ENCODE measurements at regions not wholly inside any gene's neighbourhood (a gene's known extent, or its start where the extent isn't known, plus 50 kb on each side); places are given as distances from the start of the nearest gene placed in this dataset.

- peaks cover 6 to 8% of the 10 kb centered on the region in 2 donors for H3K9me3 ChIP-seq (replicated peaks in 1 of 2; ENCODE audit: control insufficient read depth in 2 of 2, insufficient read depth in 1 of 2, low read depth in 1 of 2, low read length in 2 of 2)
- no peak overlapping the region for H3K4ac ChIP-seq (ENCODE audit: low read length)
- H3K27me3 ChIP-seq (ENCODE audit: control insufficient read depth in 3 of 3, insufficient read depth in 3 of 3, low read depth in 1 of 3, low read length in 3 of 3): peaks cover 0 to 17% (median 0%) of the 10 kb centered on the region in 3 experiments
- no peaks in the 10 kb centered on the region for H3K36me3 ChIP-seq (replicated peaks in 1 of 2; ENCODE audit: control insufficient read depth in 2 of 2, insufficient read depth in 2 of 2, low read length in 2 of 2)
- no peak overlapping the region for H3K9ac ChIP-seq (ENCODE audit: low read depth, low read length, poor library complexity)
- no peak overlapping the region for H2AFZ ChIP-seq (ENCODE audit: low read length)
- peak overlapping the region; percentile 78 for H3K18ac ChIP-seq (ENCODE audit: low read length)
- H4K91ac ChIP-seq (ENCODE audit: low read depth, low read length, poor library complexity): no peak overlapping the region
- H3K4me3 ChIP-seq (ENCODE audit: low read length in 2 of 2): peak overlapping the region in 1 of 2 donors; percentile 21
- no peak overlapping the region for H2BK12ac ChIP-seq (ENCODE audit: low read length)
- WGBS, 2 donors (ENCODE audit: extremely low coverage in 2 of 2, insufficient read length in 2 of 2, insufficient replicate concordance in 1 of 2): no CpG with 5 or more reads among the region's 8 CpGs
- no peak overlapping the region for H3K27ac ChIP-seq (replicated peaks; ENCODE audit: low read length)
- no peak overlapping the region for H2BK5ac ChIP-seq (ENCODE audit: low read length)
- H2AK5ac ChIP-seq (ENCODE audit: low read depth, low read length): peak overlapping the region; percentile 71
- H3K4me2 ChIP-seq (ENCODE audit: insufficient read depth, low read length, poor library complexity, severe bottlenecking): no peak overlapping the region
- H3K79me1 ChIP-seq (ENCODE audit: low read depth, low read length): no peaks in the 10 kb centered on the region
- H3K4me1 ChIP-seq (ENCODE audit: control insufficient read depth in 2 of 2, insufficient read depth in 1 of 2, low read depth in 1 of 2, low read length in 2 of 2): peaks cover 0 to 12% of the 10 kb centered on the region in 2 donors
- no peak overlapping the region for H2BK120ac ChIP-seq (ENCODE audit: low read depth, low read length)
- H4K8ac ChIP-seq (ENCODE audit: low read depth, low read length): no peak overlapping the region
- no peak overlapping the region for H3K14ac ChIP-seq (ENCODE audit: low read length)
- no peak overlapping the region for H3K23ac ChIP-seq (ENCODE audit: low read depth, low read length, poor library complexity)
- no peak overlapping the region for H2BK15ac ChIP-seq (ENCODE audit: low read length)
- no peak for DNase-seq (ENCODE audit: low spot score)
These were observed 75.6 kb upstream of the MSX1 start for GRCh38 chr4:4783847-4784246.

DNA sequence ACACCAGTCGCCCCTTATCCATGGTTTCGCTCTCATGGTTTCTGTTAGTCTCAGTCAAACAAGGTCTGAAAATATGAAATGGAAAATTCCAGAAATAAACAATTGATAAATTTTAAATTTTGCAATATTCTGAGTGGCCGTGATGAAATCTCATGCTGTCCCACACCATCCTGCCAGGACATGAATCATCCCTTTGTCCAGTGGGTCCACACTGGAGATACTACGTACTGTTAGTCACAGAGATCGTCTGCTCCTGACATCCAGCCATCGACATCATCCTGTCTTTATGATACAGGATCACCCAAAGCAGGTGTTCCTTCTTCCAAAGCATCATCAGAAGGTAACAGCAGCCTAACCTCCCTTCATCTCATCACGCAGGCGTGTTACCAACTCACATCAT lies 76.5 kb upstream of the MSX1 start:
- no peak overlapping the region for H4K91ac ChIP-seq (ENCODE audit: low read depth, low read length, poor library complexity)
- H3K9me3 ChIP-seq (replicated peaks in 1 of 2; ENCODE audit: control insufficient read depth in 2 of 2, insufficient read depth in 1 of 2, low read depth in 1 of 2, low read length in 2 of 2): peaks cover 3 to 4% of the 10 kb centered on the region in 2 donors
- H3K27me3 ChIP-seq (ENCODE audit: control insufficient read depth in 3 of 3, insufficient read depth in 3 of 3, low read depth in 1 of 3, low read length in 3 of 3): peaks cover 0 to 17% (median 0%) of the 10 kb centered on the region in 3 experiments
- no peak overlapping the region for H2AK5ac ChIP-seq (ENCODE audit: low read depth, low read length)
- no peak overlapping the region for H2BK5ac ChIP-seq (ENCODE audit: low read length)
- H2AFZ ChIP-seq (ENCODE audit: low read length): no peak overlapping the region
- no peak overlapping the region for H2BK120ac ChIP-seq (ENCODE audit: low read depth, low read length)
- H3K9ac ChIP-seq (ENCODE audit: low read depth, low read length, poor library complexity): no peak overlapping the region
- DNase-seq (ENCODE audit: low spot score): no peak
- no peak overlapping the region for H3K18ac ChIP-seq (ENCODE audit: low read length)
- H3K23ac ChIP-seq (ENCODE audit: low read depth, low read length, poor library complexity): no peak overlapping the region
- no peak overlapping the region for H3K14ac ChIP-seq (ENCODE audit: low read length)
- no peak overlapping the region for H4K8ac ChIP-seq (ENCODE audit: low read depth, low read length)
- no peaks in the 10 kb centered on the region for H3K79me1 ChIP-seq (ENCODE audit: low read depth, low read length)
- H3K4me1 ChIP-seq (ENCODE audit: control insufficient read depth in 2 of 2, insufficient read depth in 1 of 2, low read depth in 1 of 2, low read length in 2 of 2): peaks cover 0 to 12% of the 10 kb centered on the region in 2 donors
- H3K4ac ChIP-seq (ENCODE audit: low read length): no peak overlapping the region
- no peak overlapping the region for H2BK12ac ChIP-seq (ENCODE audit: low read length)
- no peak overlapping the region for H3K4me2 ChIP-seq (ENCODE audit: insufficient read depth, low read length, poor library complexity, severe bottlenecking)
- H3K4me3 ChIP-seq (ENCODE audit: low read length in 2 of 2): no peak overlapping the region
- H3K27ac ChIP-seq (replicated peaks; ENCODE audit: low read length): no peak overlapping the region
- no peaks in the 10 kb centered on the region for H3K36me3 ChIP-seq (replicated peaks in 1 of 2; ENCODE audit: control insufficient read depth in 2 of 2, insufficient read depth in 2 of 2, low read length in 2 of 2)
- no CpG with 5 or more reads among the region's 8 CpGs for WGBS, 2 donors (ENCODE audit: extremely low coverage in 2 of 2, insufficient read length in 2 of 2, insufficient replicate concordance in 1 of 2)
- H2BK15ac ChIP-seq (ENCODE audit: low read length): no peak overlapping the region

DNA sequence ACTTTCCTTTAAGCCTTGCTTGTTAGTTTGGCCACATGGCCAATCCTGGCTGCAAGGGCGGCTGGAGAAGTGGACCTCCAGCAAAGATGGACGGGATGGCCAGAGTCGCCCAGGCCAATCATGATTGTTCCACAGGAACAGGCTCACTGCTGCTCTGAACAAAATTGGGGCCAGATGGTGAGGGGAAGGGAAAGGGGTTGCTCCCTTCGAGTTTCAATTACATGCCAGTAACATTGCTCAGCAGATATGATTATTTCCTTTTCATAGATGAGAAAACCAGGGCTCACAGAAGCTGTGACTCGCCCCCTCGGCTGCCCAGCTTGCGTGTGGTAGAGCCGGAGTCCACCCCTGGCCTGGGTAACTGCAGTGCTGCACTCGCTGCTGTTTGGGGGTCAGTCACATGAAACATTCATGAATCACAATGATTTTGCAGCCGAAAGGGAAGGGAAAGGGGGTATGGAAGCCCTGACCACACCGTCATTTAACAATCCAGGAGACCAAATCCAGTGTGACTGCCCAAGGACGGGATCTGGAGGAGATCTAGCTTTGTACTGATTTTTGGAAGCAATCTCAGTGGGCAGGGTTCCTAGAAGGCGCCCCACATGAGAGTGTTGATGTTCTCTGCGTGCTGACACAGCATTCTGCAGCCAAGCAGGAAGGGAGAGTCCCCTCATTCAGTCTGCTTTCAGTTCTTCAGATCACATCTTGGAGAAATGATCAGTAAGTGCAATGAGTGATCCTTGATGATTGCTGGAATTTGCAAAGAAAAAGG lies 77.3 kb upstream of the MSX1 start:
- H3K27me3 ChIP-seq (ENCODE audit: control insufficient read depth in 3 of 3, insufficient read depth in 3 of 3, low read depth in 1 of 3, low read length in 3 of 3): peaks cover 0 to 17% (median 0%) of the 10 kb centered on the region in 3 experiments

DNA sequence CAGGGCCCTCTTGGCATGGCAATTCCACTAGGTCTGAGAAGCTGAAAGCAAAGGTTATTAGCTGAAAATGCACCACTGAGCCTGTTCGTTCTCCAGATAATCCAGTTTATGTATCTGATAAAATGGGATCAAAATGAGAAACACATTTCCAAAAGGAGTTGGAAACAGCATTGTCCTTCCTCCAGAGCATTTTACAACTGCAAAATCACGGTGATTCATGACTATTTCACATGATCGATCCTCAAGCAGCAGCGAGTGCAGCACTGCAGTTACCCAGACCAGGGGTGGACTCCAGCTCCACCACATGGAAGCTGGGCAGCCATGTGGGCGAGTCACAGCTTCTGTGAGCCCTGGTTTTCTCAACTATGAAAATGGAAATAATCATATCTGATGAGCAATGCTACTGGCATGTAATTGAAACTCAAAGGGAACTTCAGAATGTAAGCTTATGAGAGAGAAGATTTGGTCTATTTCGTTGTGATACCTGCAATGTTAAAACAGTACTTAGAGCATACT lies 78.7 kb upstream of the MSX1 start:
- Histone ChIP-seq H4K8ac (ENCODE audit: low read depth, low read length) (no peak overlapping the region), H2BK15ac (ENCODE audit: low read length) (no peak overlapping the region), H3K23ac (ENCODE audit: low read depth, low read length, poor library complexity) (no peak overlapping the region), H3K36me3 (replicated peaks in 1 of 2; ENCODE audit: control insufficient read depth in 2 of 2, insufficient read depth in 2 of 2, low read length in 2 of 2) (no peaks in the 10 kb centered on the region), H2BK5ac (ENCODE audit: low read length) (no peak overlapping the region), H3K79me1 (ENCODE audit: low read depth, low read length) (no peaks in the 10 kb centered on the region), H3K27ac (replicated peaks; ENCODE audit: low read length) (no peak overlapping the region), H3K4me2 (ENCODE audit: insufficient read depth, low read length, poor library complexity, severe bottlenecking) (no peak overlapping the region), H2BK12ac (ENCODE audit: low read length) (no peak overlapping the region), H3K9me3 (replicated peaks in 1 of 2; ENCODE audit: control insufficient read depth in 2 of 2, insufficient read depth in 1 of 2, low read depth in 1 of 2, low read length in 2 of 2) (no peaks in the 10 kb centered on the region), H3K9ac (ENCODE audit: low read depth, low read length, poor library complexity) (no peak overlapping the region), H2BK120ac (ENCODE audit: low read depth, low read length) (no peak overlapping the region), H4K91ac (ENCODE audit: low read depth, low read length, poor library complexity) (no peak overlapping the region), H3K14ac (ENCODE audit: low read length) (no peak overlapping the region), H2AFZ (ENCODE audit: low read length) (no peak overlapping the region), H3K4me1 (ENCODE audit: control insufficient read depth in 2 of 2, insufficient read depth in 1 of 2, low read depth in 1 of 2, low read length in 2 of 2) (peaks cover 0 to 12% of the 10 kb centered on the region in 2 donors), H3K27me3 (ENCODE audit: control insufficient read depth in 3 of 3, insufficient read depth in 3 of 3, low read depth in 1 of 3, low read length in 3 of 3) (peaks cover 0 to 17% (median 0%) of the 10 kb centered on the region in 3 experiments), H2AK5ac (ENCODE audit: low read depth, low read length) (no peak overlapping the region), H3K18ac (ENCODE audit: low read length) (no peak overlapping the region), H3K4ac (ENCODE audit: low read length) (no peak overlapping the region), H3K4me3 (ENCODE audit: low read length in 2 of 2) (no peak overlapping the region)
- no CpG with 5 or more reads among the region's 6 CpGs for WGBS, 2 donors (ENCODE audit: extremely low coverage in 2 of 2, insufficient read length in 2 of 2, insufficient replicate concordance in 1 of 2)
- DNase-seq (ENCODE audit: low spot score): no peak

More for the DNA sequence above, 77.3 kb upstream of the MSX1 start:
- H3K14ac ChIP-seq (ENCODE audit: low read length): no peak overlapping the region
- H4K91ac ChIP-seq (ENCODE audit: low read depth, low read length, poor library complexity): no peak overlapping the region
- peaks cover 0 to 3% of the 10 kb centered on the region in 2 donors for H3K9me3 ChIP-seq (replicated peaks in 1 of 2; ENCODE audit: control insufficient read depth in 2 of 2, insufficient read depth in 1 of 2, low read depth in 1 of 2, low read length in 2 of 2)
- H2BK15ac ChIP-seq (ENCODE audit: low read length): no peak overlapping the region
- H3K79me1 ChIP-seq (ENCODE audit: low read depth, low read length): no peaks in the 10 kb centered on the region
- DNase-seq (ENCODE audit: low spot score): no peak
- H3K4me1 ChIP-seq (ENCODE audit: control insufficient read depth in 2 of 2, insufficient read depth in 1 of 2, low read depth in 1 of 2, low read length in 2 of 2): peaks cover 0 to 12% of the 10 kb centered on the region in 2 donors
- no peak overlapping the region for H2BK5ac ChIP-seq (ENCODE audit: low read length)
- no peaks in the 10 kb centered on the region for H3K36me3 ChIP-seq (replicated peaks in 1 of 2; ENCODE audit: control insufficient read depth in 2 of 2, insufficient read depth in 2 of 2, low read length in 2 of 2)
- no peak overlapping the region for H3K4me2 ChIP-seq (ENCODE audit: insufficient read depth, low read length, poor library complexity, severe bottlenecking)
- no peak overlapping the region for H2AK5ac ChIP-seq (ENCODE audit: low read depth, low read length)
- H3K18ac ChIP-seq (ENCODE audit: low read length): no peak overlapping the region
- H3K23ac ChIP-seq (ENCODE audit: low read depth, low read length, poor library complexity): no peak overlapping the region
- no peak overlapping the region for H2BK12ac ChIP-seq (ENCODE audit: low read length)
- no peak overlapping the region for H3K4ac ChIP-seq (ENCODE audit: low read length)
- H2BK120ac ChIP-seq (ENCODE audit: low read depth, low read length): no peak overlapping the region
- no peak overlapping the region for H3K4me3 ChIP-seq (ENCODE audit: low read length in 2 of 2)
- H3K27ac ChIP-seq (replicated peaks; ENCODE audit: low read length): no peak overlapping the region
- H2AFZ ChIP-seq (ENCODE audit: low read length): no peak overlapping the region
- whole genome bisulfite sequencing, 2 donors (ENCODE audit: extremely low coverage in 2 of 2, insufficient read length in 2 of 2, insufficient replicate concordance in 1 of 2): no CpG with 5 or more reads among the region's 14 CpGs
- H3K9ac ChIP-seq (ENCODE audit: low read depth, low read length, poor library complexity): no peak overlapping the region
- H4K8ac ChIP-seq (ENCODE audit: low read depth, low read length): no peak overlapping the region
